HG02943 (cell line): ENCODE measurements at regions not wholly inside any gene's neighbourhood (a gene's known extent, or its start where the extent isn't known, plus 50 kb on each side); places are given as distances from the start of the nearest gene placed in this dataset.

Source experiments
- ATAC-seq: cut with Tn5 transposase; IDR thresholded peaks from one replicate; pipeline ENCODE4 v1.9.1; 2021; ENCODE audit warnings: mild to moderate bottlenecking, low read depth, moderate library complexity; ENCODE audit not compliant: unreplicated experiment

DNA sequence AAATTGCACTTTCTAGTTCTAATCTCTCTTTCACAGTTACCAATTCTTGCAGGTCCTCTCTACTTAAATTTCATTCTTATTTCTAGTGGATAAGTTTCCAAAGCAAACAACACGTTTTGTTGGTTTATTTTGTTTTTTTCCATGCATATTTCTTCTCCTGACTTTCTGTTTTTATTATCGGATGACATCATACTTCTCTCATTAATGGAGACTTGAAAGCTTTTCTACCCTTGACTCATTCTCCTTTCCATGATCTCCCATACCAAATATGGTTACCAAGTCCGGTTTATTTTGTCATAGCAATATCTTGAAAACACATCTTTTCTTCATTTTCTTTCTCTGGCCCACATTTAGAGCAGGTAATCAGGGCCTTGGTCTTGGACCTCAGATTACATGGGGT is 796.5 kb downstream of the GALC start:
- ATAC-seq, result no peak

DNA sequence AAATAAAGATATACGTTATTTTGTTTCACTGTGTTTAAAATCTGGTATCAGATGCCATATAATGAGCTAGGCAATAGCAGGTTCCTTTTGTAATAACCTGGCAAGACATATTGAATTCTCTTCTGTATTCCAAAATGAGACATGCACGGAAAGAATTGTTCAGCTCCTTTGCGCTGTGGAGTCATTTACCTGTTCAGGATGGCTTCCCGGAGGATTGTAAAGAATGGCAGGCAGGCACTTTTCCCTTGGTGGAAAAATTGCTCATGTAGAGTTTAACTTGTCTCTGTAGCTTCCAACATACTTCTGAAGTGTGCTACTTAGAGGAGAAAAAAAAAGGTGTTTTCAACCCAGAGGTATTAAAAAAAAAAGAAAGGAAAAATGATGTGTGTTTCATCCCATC is 805.2 kb downstream of the GALC start:
- ATAC-seq, result no peak

DNA sequence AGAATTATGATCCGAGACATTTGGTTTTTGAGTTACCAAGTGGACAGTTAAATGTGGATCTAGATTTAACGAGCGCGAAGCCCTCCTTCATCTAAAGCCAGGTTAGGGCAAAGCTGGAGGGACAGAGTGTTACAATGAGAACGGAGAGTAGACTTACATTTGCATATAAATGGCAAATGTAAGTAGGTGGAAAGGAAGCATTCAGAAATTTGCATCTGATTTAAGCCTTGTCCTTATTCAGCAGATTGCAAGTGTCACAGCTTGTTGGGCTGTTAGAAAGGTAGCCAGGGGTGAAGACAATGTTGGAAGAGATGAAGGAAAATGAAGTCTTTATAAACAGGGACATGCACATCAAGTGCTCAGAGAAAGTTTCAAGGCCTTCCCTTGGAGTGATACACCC is 806.2 kb downstream of the GALC start:
- ATAC-seq, result no peak

DNA sequence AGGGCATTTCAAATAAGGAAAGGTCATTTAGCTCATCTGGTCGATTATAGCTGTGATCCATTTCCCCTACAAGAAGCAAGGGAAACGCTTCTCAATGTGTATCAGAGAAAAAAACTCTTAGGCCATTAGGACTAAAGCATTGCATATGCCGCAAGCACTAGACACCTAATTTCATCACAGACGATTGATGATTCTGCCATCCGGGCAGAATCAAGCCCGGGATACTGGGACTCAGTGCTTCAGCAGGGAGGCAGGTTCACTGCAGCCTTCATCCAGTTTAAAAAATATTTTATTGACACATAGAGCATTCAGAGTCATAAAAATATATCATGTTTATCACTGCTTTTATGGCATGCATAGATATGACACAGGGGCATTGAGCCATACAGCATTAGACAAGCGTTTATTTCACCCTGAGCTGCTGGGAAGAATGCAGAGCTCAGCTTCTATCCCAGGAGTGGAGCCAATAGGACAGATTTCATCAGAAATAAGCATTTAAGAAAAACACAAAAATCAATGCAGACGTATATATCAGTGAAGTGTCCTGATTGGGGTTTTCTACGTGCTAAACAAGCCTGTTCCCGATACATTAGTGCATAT is 806.9 kb downstream of the GALC start:
- ATAC-seq, result no peak

DNA sequence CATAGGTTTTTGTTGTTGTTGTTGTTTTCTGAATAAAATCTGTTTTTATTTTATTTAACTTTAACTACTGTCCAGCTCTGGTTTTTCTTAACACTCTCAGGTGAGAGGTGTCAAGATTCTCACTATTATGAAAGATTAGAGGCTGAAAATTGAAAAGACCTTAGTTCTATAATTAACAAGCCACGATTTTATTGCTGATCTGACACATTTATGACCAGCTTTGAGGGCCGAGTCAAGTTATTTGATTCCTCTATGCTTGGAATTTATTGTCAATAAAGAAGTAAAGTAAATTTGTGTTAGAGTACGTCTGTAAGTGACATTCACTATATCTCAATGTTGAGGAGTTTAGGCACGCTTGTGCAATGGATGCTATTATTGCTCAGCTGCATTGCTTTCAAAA is 808.8 kb downstream of the GALC start:
- ATAC-seq, result no peak

DNA sequence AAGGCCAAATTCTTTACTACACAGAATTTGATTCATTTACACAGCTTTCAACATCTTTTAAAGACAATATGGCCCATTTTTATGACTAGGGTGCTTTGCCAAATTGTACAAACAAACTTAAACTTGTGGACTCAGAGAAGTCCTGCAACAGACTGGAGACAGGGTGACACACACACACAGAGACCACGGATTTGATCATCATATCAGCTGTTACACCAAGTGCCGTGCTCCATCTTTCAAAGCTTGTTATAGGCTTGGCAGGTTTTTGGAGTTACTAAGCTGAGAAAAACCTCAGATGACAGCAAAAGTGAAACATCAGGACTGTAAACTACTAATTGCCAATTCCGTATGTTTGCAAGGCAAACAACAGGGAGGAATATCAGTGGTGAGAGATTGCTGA is 811.7 kb downstream of the GALC start:
- ATAC-seq, result no peak

DNA sequence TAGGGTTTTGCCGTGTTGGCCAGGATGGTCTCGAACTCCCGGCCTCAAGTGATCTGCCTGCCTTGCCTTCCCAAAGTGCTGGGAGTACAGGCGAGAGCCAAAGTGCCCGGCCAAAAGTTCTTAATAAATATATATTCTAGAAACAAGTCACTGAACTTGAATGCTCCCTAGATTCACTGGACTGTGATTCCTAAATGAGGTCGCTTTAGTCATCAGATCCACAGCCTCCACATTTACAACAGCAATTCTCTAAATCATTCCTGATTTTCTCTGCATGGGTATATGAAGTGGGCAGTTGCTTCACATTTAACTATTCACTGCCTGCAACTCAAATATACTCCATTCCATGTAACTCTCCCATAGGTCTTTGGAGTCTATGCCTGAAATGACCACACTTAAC is 813.0 kb downstream of the GALC start:
- no peak for ATAC-seq

DNA sequence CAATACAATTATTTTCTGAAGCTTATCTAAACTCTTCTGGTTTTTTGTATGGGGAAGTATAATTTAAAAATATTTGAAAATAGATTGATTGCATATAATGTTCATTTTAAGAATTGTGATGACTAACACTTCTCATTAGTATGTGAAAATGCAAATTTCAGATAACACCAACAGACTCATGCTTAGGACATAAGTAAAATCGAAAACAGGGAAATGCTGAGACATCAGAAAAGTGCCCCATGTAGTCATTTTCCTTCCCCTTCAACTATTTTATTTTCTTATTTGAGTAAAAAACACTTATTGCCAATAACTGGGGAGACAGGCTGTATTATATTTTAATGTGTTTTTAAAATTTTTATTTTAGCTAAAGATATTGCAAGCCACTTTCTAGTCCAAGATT is 814.7 kb downstream of the GALC start:
- no peak for ATAC-seq

DNA sequence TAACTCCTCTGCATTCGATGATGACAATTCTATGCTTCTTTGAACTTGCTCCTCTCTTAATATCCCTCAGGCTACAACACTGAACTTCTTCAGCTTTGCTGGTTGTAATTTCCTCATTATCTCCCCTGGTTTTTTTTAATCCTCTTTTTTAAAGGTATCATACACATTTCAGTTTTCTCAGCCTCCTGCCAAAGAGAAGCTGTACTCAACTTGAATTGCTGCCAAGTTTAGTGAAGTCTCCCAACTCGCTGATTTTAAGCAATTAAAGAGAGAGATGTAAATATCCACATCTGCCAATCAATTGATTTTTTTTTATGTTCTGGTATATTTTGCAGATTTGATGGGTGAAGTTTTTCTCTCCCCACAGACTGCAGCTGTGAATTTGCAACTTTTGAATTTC is 817.8 kb downstream of the GALC start:
- ATAC-seq, result no peak

DNA sequence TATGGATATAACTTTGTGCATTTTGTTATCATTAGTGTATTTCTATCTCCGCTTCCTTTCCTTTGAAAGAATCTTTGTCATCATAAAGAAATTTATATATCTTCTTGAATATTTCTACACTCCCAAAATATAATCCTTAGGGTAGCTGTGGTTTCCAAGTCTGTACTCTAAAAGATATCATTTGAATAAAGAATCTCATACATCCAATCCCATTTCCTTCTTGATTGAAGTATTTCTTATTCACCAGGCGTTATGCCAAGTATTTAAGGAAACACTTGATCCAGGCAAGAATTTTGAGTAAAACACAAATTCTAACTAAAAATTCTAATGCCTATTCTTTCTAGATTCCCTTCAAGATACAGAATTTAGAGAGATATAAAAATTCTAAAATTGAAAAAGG is 821.8 kb downstream of the GALC start:
- ATAC-seq, result no peak

DNA sequence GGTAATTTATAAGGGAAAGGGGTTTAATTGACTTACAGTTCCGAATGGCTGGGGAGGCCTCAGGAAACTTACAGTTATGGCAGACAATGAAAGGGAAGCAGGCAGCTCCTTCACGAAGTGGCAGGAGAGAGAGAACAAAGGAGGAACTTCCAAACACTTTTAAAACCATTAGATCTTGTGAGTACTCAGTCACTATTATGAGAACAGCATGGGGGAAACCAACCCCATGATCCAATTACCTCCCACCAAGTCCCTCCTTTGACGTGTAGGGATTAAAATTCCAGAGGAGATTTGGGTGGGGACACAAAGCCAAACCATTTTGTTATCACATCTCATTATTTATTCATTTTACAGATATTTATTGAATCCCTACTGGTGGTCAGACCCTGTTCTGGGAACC is 822.8 kb downstream of the GALC start:
- no peak for ATAC-seq

DNA sequence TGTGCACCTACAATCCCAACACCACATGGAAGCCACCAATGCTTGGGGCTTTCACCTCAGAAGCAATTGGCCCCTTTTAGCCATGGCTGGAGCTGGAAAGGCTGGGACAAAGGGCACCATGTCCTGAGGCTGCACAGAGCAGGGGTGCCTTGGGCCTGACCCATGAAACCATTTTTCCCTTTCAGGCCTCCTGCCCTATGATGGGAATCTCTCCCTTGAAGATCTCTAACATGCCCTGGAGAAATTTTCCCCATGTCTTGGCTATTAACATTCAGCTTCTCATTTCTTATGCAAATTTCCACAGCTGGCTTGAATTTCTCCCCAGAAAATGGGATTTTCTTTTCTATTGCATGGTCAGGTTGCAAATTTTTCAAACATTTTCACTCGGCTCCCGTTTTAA is 823.6 kb downstream of the GALC start:
- ATAC-seq, result no peak

DNA sequence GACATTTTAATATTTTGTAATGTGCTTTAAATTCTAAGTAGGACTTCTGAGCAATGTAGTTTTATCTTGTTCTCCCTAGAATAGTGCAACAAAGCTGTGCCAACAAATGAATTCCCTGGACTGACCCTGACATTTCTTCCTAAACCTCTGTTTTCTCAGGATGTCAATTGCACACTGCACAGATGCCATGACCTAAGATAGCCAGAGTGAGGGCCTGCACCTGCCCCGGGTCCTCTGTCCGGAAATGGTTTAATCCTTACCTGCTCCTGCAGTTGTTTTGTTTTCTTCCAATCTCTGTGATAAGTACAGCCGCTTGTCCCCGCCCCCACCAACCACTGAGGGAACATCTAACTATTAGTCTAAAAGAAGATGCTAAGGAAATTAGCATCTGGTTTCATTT is 831.5 kb downstream of the GALC start:
- no peak for ATAC-seq

DNA sequence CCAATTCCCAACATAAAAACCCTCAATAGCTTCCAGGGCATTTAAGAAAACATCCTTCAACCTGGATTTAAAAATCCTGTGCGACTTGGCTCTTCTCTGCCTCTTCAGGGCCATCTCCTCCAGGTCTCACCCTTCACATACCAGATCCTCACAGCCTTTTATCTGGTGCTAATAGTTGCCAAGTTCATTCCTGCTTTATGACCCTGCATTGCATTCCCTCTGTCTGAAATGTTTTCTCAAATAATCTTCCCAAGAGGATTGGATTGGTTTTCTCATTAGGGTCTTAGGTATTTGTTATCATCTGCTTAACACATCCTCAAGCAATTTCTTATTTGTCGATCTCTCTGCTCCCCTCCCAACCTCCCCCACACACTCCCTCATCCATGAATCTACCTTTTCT is 832.0 kb downstream of the GALC start:
- no peak for ATAC-seq

DNA sequence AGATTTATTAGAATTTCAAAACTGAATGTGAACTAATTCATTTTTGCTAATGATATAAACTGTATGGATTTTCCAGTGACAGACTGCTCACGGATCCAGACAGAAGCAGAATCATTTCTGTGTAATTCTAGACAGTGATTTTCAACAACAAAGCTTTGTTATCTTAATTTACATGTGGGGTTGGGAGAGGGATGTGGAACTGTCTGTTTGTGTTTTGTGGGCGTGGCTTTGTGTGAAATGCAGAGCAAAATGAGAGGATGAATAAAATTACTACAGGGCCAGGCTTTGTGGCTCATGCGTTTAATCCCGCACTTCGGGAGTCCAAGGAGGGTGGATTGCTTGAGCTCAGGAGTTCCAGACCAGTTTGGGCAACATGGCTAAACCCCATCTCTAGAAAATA is 834.7 kb downstream of the GALC start:
- no peak for ATAC-seq

DNA sequence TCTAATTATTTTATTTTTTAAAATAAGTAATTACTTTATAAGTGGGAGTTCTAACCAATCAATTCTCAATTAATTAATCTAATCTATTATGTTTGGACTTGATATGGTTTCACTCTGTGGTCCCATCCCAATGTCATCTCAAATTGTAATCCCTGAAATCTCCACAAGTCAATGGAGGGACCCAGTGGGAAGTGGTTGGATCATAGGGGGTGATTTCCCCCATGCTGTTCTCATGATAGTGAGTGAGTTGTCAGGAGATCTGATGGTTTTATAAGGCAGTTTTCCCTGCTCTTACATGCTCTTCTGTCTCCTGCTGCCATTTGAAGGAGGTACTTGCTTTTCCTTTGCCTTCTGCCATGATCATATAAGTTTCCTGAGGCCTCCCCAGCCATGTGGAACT is 836.1 kb downstream of the GALC start:
- ATAC-seq, result no peak

DNA sequence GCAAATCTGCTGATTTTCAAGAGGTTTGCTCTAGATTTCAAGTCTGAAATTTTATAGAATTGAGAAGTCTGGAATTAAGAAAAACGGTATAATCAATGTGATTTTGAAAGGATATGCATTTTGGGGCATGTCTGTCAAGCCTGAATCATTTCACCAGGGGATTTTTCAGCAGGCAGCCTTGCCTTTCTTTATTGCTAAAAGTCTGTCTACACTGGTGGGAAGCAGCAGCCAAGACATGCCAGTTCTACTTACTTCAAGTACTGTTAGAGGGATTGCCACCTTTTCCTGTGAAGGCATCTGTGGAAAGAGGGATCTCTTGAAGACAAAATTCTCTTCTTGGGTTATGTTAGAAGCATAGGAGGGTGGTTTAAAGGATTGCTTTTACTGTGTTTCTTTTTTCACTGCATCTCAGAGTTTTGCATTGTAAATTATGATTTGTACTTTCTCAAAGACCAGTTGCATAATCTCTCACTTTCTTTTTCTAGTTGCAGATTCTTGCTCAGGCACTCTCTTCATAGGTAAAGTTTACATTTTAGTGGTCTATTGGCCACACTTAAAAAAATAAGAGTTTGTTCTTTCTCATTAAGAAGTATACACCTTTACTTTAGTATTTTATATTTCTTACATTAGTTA is 837.0 kb downstream of the GALC start:
- ATAC-seq, result no peak

DNA sequence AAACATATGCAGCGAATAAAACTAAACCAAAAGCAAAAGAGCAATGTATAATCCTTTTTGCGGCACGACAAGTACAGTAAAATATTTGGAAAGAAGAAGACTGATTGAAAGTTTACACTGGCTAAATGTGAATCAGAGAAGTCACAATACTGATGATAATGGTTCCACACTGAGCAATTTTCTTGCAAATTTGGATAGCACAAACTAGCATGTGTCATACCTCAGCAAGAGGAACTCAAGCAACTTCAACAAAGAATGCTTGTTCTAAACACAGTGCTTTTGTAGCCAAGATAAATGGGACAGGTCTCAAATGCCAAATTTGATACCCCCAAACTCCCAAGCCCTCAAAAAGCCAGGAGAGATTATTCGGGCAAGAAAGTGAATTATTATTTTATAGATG is 839.1 kb downstream of the GALC start:
- no peak for ATAC-seq

DNA sequence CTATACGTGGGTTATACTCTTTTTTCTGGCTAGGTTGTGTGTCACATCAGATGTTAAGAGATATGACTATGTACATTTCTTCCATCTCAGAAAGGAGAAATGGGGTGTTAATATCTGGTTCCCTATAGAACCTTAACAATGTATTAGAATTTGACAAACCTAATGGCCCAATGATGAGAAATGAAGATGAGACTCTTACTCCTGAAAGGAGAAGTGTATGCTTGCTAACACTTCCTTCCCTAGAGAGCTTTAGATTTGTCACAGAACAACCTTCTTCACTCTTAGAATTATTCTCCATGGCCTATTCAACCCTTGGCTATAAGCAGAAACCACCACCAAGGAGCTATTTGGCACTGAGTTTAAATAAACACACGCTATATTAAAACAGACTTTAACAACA is 839.6 kb downstream of the GALC start:
- no peak for ATAC-seq

DNA sequence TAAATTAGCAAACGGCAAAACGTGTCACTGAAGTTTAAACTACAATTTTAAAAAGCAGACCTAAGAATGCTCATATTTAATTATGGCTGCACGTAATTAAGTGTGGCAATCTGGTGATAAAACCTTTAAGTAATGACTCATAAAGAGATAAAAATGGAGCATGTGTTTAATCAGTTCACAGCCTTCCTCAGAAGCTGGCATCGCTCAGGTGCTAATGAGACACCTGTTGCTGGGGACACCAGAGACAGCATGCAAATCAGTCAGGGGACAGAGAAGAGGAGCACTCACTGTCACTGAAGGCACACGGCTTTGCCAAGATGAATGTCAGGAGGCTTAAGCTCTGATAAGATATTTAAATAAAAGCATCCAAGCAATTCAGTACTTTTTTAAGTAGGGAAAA is 840.3 kb downstream of the GALC start:
- no peak for ATAC-seq

DNA sequence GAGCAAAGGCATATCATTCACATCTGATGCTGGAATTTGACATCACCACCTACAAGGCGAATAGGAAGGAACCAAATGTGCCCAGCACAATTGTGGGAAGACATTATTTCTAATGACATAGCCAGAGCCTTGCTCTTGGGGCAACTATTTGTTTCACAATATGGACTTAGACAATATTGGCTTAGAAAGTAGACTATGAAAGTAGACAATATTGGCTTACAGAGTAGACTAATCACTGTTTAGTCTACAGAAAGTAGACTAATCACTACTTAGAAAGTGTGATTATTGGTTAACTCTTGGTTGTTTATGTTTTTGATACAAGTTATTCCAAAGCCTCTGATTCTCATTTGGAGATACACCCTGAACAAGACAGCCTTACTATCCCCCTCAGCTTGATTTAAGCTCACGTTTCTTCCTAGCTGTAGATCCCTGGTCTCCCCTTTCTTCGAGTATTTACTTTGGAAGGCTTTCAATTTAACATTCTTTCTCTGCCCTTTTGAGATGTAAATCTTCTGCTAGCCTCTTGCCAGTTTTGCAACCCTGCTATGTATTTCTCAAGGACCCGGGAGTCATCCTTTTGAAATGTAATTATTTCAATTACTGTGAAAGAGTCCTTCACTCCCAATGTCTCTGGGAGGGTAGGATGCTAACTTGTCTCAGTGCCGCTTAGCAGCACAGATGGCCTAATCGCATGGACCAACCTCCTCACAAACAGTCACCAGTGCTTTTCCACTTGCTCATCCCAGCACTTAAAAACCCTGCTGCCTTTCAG is 843.2 kb downstream of the GALC start:
- no peak for ATAC-seq

DNA sequence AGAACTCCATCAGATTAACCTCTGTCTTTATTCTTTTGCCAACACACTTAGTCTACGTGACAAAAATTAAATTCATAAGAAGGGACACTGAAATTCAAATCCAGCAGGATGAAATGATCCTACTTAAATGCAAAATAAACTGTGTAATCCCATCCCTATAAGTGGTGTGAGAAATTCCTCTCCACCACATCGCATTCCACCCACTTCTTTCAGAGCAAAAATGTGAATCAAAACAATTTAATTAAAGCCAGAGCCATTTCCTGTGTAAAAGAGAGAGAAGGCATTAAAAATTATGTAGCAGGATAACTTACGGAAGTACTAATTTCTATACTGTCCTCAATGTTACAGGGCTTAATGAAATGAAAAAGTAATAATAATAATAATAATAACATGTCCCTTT is 844.3 kb downstream of the GALC start:
- ATAC-seq, result no peak
